ENCODE measurements at regions not wholly inside any gene's neighbourhood (a gene's known extent, or its start where the extent isn't known, plus 50 kb on each side); places are given as distances from the start of the nearest gene placed in this dataset.
"Not testable (repeated sequence)": the region's sequence is repeated elsewhere in the genome, so short reads cannot be mapped to it uniquely, and the experiment has no call there.

- Mint-ChIP-seq H3K27ac (ENCODE audit: unreplicated experiment) (no peak overlapping the region), H3K4me3 (no peak overlapping the region), H3K9me3 (peaks cover 3% of the 10 kb centered on the region), H3K4me1 (no peaks in the 10 kb centered on the region), H3K27me3 (ENCODE audit: low read depth) (no peaks in the 10 kb centered on the region), H3K36me3 (ENCODE audit: low read depth) (no peaks in the 10 kb centered on the region)
- no peak for TF ChIP-seq CTCF (conservative IDR thresholded peaks at IDR 0.05)
- no peak for DNase-seq (ENCODE audit: low read depth, low spot score)
Observed at GRCh38 chr9:78905387-78905786, 608.5 kb downstream of the PSAT1 start.

- Mint-ChIP-seq H3K4me1 (no peaks in the 10 kb centered on the region), H3K36me3 (ENCODE audit: low read depth) (no peaks in the 10 kb centered on the region), H3K4me3 (no peak overlapping the region), H3K9me3 (peaks cover 3% of the 10 kb centered on the region), H3K27me3 (ENCODE audit: low read depth) (no peaks in the 10 kb centered on the region), H3K27ac (ENCODE audit: unreplicated experiment) (no peak overlapping the region)
- no peak for TF ChIP-seq CTCF (conservative IDR thresholded peaks at IDR 0.05)
- no peak for DNase-seq (ENCODE audit: low read depth, low spot score)
Observed at GRCh38 chr9:78905986-78906755, 609.2 kb downstream of the PSAT1 start.

GRCh38 chr9:78909566-78909965, 612.6 kb downstream of the PSAT1 start:
- H3K27ac Mint-ChIP-seq (ENCODE audit: unreplicated experiment): no peak overlapping the region
- no peak for TF ChIP-seq CTCF (conservative IDR thresholded peaks at IDR 0.05)
- H3K4me3 Mint-ChIP-seq: no peak overlapping the region
- DNase-seq (ENCODE audit: low read depth, low spot score): no peak
- H3K27me3 Mint-ChIP-seq (ENCODE audit: low read depth): no peaks in the 10 kb centered on the region
- no peaks in the 10 kb centered on the region for H3K36me3 Mint-ChIP-seq (ENCODE audit: low read depth)
- H3K4me1 Mint-ChIP-seq: no peaks in the 10 kb centered on the region
- H3K9me3 Mint-ChIP-seq: peaks cover 3% of the 10 kb centered on the region

- peaks cover 14% of the 10 kb centered on the region for H3K9me3 Mint-ChIP-seq
- H3K4me3 Mint-ChIP-seq; H3K4me1 Mint-ChIP-seq; H3K27ac Mint-ChIP-seq (ENCODE audit: unreplicated experiment); H3K36me3 Mint-ChIP-seq (ENCODE audit: low read depth); DNase-seq (ENCODE audit: low read depth, low spot score); H3K27me3 Mint-ChIP-seq (ENCODE audit: low read depth): not testable (repeated sequence)
Observed at GRCh38 chr9:78916884-78917283, 620.0 kb downstream of the PSAT1 start.

- no peak overlapping the region for H3K27ac Mint-ChIP-seq (ENCODE audit: unreplicated experiment)
- TF ChIP-seq CTCF (conservative IDR thresholded peaks at IDR 0.05): no peak
- peaks cover 14% of the 10 kb centered on the region for H3K9me3 Mint-ChIP-seq
- peaks cover 6% of the 10 kb centered on the region for H3K36me3 Mint-ChIP-seq (ENCODE audit: low read depth)
- no peak for DNase-seq (ENCODE audit: low read depth, low spot score)
- H3K4me1 Mint-ChIP-seq: no peaks in the 10 kb centered on the region
- no peaks in the 10 kb centered on the region for H3K27me3 Mint-ChIP-seq (ENCODE audit: low read depth)
- H3K4me3 Mint-ChIP-seq: no peak overlapping the region
Observed at GRCh38 chr9:78918976-78919375, 622.1 kb downstream of the PSAT1 start.

- no peak overlapping the region for H3K4me3 Mint-ChIP-seq
- no peaks in the 10 kb centered on the region for H3K4me1 Mint-ChIP-seq
- peaks cover 14% of the 10 kb centered on the region for H3K9me3 Mint-ChIP-seq
- no peak for DNase-seq (ENCODE audit: low read depth, low spot score)
- no peak for TF ChIP-seq CTCF (conservative IDR thresholded peaks at IDR 0.05)
- H3K27ac Mint-ChIP-seq (ENCODE audit: unreplicated experiment): no peak overlapping the region
- H3K36me3 Mint-ChIP-seq (ENCODE audit: low read depth): peaks cover 6% of the 10 kb centered on the region
- H3K27me3 Mint-ChIP-seq (ENCODE audit: low read depth): no peaks in the 10 kb centered on the region
Observed at GRCh38 chr9:78919701-78920100, 622.8 kb downstream of the PSAT1 start.

All from neural crest cell (in vitro differentiated cells).